Upper lobe of left lung (tissue), 4 donors: ENCODE measurements at regions not wholly inside any gene's neighbourhood (a gene's known extent, or its start where the extent isn't known, plus 50 kb on each side); places are given as distances from the start of the nearest gene placed in this dataset.

ENCODE experiments used
- CTCF ChIP-seq, 6 experiments: fragments of 450-650 bp in 4 of 6; fragments of 200-600 bp in 2 of 6; sonication (generic) in 2 of 6; IDR thresholded peaks; one replicate each; pipeline ENCODE4 v1.5.1; 2016 to 2019; ENCODE audit warnings: antibody characterized with exemption in 6 of 6
- EP300 ChIP-seq, 4 donors: sonication (generic); formaldehyde crosslinking; IDR thresholded peaks; one replicate each; pipeline ENCODE4 v1.5.1; 2017; ENCODE audit warnings: antibody characterized with exemption in 4 of 4, control low read depth in 2 of 4
- POLR2A ChIP-seq, 4 donors: fragments of 450-650 bp; IDR thresholded peaks; one replicate each; pipeline ENCODE4 v1.5.1; 2016 to 2017; ENCODE audit warnings: antibody characterized with exemption in 4 of 4, mild to moderate bottlenecking in 2 of 4

GRCh38 chr3:21914451-21914850 lies 163.4 kb upstream of the ZNF385D start:
- TF ChIP-seq CTCF (IDR thresholded peaks at IDR 0.05) (no peak), POLR2A (IDR thresholded peaks at IDR 0.05) (no peak), EP300 (IDR thresholded peaks at IDR 0.05) (no peak)
